NCI-H526 treated with DMSO at 0.1 percent for 48 hours (cell line): ENCODE measurements at regions not wholly inside any gene's neighbourhood (a gene's known extent, or its start where the extent isn't known, plus 50 kb on each side); places are given as distances from the start of the nearest gene placed in this dataset.

Source experiments
- DNase-seq: peaks from one replicate; lab custom pipeline; 2025; lab: John Stamatoyannopoulos, UW

DNA sequence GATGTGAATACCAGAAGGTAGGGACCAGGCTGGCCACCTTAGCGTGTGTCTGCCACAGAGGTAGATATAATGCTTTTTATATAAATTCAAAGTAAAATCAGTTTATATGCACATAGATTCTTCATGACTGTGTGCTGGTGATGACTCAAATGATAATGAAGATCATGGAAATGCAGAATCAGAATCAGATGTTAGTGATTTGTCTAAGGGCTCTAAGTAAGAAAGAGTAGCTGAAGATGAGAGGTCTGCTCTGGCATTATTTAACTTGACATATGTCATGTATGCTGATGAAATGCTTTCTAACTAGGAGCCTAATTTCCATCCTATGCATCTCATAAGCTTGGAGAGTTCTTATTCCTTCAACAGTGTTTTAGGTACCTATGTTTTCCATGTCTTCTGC lies 50.3 kb upstream of the DPH6 start:
- no peak for DNase-seq

GRCh38 chr15:35602836-35603235 lies 56.9 kb upstream of the DPH6 start:
- no peak for DNase-seq

- DNase-seq, result no peak
These were observed 57.3 kb upstream of the DPH6 start for GRCh38 chr15:35603301-35603700.

DNA sequence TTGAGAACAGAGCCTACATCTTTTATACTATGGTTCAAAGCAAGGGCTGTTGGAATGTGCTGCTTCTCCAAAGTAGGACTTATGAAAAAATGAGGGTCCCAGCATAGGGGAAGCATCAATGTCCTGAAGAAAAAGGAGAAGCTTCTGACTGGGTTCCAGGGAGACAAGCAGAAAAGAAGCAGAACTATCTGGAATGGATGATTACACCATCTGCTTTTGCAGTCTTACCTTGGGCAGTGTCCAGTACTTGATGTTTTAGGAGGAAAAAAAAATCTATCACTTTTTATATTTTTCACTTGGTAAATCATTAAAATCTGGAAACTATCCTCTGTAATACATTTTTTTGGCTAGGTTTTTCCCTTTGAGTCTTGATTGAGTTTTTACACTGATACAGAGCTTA lies 57.9 kb upstream of the DPH6 start:
- no peak for DNase-seq

- no peak for DNase-seq
These were observed 59.9 kb upstream of the DPH6 start for GRCh38 chr15:35605764-35606449.

GRCh38 chr15:35606450-35606779 lies 60.5 kb upstream of the DPH6 start:
- DNase-seq, result no peak

DNA sequence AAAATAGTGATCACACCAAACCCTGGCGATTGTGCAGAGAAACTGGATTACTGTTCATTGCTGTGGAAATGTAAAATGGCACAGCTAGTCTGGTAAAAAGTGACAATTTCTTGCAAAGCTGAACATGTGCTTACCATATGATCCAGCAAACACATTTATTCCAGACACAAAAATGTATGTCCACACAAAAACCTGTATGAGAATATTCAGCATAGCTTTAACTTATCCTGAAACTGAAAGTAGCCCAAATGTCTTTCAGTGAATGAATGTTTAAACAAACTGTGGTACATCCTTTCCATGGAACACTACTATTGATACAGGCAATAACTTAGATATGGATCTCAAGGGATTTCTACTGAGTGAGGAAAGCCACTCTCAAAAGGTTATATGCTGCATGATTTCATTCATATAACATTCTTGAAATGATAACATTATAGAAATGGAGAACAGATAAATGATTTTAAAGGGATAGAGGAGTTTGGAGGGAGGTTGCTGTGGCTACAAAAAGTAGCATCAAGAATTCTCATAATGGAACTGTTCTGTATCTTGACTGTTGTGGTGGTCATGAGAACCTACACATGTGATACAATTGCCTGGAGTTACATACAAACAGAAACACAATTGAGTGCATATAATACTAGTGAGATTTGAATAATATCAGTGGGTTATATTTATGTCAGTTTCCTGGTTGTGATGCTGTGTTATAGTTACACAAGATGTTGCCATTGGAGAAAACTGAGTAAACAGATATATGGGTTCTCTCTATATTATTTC lies 70.7 kb upstream of the DPH6 start:
- no peak for DNase-seq

DNA sequence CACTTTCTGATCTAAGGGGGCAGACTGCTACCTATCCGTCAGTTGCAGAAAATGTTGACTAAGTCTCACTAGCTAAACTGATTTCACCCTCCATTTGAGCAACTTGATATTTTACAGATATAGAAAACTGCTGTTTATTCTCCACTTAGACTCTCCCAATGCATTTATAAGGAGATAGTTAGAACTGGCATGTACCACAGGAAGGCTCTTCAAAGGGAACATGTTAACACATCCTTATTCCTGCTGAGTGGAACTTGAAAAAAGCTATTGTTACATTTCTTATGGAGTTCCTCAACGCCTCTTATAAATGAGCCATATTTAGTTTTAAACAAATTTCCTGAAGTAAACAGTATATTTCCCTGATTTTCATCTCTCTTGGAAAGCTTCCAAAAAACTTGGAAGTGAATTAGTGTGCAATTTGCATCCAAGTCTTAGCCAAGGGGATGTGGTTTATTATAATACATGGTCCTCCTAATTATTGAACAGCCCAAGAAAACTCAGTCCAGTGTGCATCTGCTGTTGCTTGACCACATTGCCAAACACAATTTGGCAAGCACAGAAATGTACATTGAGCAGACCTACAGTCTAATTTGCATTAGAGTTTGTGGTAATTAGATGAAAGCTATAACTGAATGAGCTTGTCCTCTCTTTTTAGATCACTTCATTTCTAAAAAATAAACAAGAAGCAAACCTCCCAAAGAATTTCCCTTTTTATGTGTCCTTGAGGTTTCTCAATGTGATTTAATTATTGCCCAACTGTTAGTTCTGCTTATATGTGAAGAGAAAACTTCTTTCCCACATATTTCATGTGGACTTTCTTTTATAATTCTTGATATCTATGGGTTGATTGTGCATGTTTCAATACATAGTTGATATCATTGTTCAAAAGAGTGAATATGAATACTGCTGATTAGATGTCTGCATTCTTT lies 72.6 kb upstream of the DPH6 start:
- peak; percentile 10 for DNase-seq

DNA sequence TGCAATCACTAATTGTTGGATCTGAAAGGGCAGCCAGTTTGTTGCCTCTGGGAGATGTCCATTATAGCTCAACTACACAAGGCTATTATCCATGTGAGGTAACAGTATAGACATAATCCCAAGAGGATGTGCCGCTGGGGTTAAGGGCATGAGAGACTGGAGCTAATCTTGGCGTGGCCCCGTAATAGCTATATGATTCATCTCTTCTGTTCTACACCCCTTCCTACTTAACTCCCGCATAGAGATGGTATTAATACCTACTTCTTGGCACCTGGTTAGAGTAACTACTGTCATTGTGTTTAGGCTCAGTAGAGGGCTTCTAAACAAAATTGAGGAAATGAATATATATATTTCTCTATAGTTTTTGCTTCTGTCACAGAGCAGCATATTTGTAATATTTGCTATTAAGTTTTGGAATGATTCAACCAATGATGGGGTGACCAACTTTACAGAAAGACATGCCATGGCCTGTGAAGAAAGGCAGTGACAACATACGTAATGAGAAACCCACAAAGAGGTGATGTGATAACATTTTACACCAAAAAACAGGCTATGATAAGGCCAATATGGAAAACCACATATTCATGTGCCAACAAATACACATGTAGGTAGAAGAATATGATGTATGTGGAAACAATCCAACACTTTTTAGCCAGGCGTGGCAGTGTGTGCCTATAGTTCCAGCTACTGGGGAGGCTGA lies 76.8 kb upstream of the DPH6 start:
- no peak for DNase-seq

DNA sequence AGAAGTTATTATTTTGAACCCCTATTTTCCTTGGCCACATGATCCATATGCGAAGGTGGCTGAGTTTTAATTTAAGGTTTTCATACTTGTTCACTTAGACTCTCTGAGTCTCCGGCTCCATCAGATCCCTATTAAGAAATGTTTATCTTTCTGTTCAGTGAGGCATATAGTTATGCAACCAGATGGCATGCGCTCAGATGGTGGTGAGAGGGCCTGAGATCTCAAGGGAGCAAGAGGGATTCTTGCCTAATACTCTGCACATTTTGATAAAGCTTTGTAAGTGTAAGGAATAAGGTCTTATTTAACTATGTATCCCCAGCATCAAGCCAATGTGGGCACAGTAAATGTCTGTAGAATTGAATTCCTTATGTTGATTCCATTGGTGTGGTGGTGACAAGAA lies 78.9 kb upstream of the DPH6 start:
- no peak for DNase-seq

GRCh38 chr15:35626571-35627318 lies 80.8 kb upstream of the DPH6 start:
- DNase-seq, result no peak

DNA sequence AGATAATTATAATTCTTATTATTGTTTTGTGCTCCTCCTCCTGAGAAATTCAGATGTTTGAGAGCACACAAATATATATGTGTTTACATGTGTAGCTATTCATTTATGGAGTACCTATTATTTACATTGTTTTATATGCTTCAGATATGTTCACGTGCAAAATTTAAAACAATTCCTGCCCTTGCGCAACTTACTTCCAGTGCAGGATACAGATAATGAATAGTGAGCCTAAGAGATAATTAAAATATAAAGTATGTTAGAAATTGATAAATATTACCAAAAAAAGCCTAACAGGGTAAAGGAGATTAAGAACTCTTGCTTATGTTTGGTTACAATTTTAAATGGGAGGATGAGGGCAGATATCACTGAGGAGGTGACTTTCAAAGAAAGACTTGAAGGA lies 81.7 kb upstream of the DPH6 start:
- DNase-seq, result no peak

DNA sequence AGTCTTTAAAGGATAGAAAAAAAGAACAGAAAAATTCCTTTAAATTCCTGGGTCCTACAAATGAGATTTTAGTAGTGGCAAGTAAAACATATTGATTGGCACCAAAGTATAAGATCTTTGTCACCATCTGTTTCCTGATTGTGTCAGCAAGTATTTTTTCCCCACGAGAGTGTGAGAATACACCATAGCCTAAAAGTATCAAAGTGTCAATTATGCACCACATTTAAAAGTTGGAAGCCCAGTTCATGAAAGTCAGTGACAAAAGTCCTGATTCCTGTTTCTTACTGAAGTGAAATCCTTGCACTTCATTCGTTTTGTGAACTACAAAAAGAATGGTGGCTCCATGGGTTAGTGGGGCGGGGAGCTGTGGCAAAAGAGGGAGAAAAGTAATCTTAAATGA lies 83.8 kb upstream of the DPH6 start:
- no peak for DNase-seq

DNA sequence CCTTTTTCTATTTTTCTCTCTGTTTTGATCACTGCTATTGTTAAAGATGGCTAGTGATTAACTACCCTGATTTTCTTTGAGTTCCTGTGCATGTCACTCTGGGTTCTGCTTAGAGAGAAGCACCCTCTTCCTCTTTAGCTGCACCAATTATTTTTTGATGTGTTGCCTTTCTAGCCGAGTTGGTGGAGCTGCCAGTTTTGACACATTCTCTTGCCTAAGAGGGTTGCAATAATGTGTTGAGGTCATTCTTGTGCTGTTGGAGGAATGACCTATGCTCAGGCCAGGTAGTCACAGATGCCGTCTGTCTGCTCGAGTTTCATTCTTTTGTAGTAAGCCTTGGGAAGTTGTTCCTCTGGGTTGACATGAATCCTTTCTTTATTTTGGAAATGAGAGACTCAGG lies 84.6 kb upstream of the DPH6 start:
- no peak for DNase-seq

- DNase-seq, result no peak
These were observed 85.0 kb upstream of the DPH6 start for GRCh38 chr15:35630985-35631384.

- no peak for DNase-seq
These were observed 87.7 kb upstream of the DPH6 start for GRCh38 chr15:35633677-35634076.

DNA sequence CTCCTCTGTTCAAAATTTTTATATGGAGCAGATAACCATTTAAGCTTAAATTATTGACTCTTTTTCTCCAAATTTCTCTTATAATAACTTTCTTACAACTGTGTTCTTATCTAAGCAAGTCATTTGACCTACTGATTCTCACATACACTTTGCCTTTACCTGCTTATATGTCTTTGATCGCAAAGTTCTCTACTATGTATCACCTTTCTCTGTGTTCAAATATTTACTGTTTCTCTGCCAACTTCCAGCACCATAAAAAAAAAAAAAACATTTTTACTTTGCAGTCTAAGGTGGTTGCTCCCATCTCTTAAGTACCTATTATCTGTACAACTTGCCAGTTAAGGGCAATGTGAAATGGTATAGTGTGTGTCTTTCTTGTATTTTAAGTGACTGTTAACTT lies 100.8 kb upstream of the DPH6 start:
- no peak for DNase-seq

DNA sequence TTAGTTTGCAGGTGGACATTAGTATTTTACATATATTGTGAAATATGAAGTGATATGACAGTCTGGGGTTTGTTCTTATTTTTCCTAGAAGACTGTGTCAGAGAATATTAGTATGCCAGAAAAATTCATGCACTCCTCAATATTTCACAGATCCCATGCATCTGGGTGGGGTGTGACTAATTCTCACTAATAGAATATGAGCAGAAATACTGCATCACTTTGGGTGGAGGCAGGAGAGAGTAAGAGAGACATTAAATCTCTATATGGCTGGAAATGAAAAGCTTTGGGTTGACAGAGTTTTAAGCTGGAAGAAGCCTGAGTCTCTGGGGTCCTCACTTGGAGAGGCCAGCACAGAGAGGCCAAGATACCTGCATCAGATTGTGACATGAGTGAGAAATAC lies 101.3 kb upstream of the DPH6 start:
- DNase-seq, result no peak

- no peak for DNase-seq
These were observed 103.0 kb upstream of the DPH6 start for GRCh38 chr15:35648941-35649340.

GRCh38 chr15:35649575-35649974 lies 103.6 kb upstream of the DPH6 start:
- no peak for DNase-seq

DNA sequence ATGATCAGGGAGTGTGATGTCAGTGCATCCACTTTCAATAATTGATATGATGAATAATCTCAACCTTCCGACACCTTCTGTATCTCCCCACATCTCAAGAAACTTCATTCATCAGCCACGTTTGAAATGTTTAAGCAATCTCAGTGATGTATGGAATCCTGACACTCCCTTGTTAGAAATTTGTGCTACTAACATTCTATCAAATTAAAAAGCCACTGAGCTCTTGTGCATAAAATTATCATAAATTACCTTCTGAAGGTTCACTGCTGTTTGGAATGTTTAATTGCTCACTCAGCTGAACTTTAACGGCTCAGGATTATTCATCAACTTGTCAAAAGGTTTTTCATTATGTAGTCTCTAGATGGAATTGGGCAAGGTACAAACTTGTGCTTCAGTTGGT lies 108.4 kb upstream of the DPH6 start:
- no peak for DNase-seq
